Heart right ventricle (tissue), 16 donors: ENCODE measurements at regions not wholly inside any gene's neighbourhood (a gene's known extent, or its start where the extent isn't known, plus 50 kb on each side); places are given as distances from the start of the nearest gene placed in this dataset.
"Not testable (repeated sequence)": the region's sequence is repeated elsewhere in the genome, so short reads cannot be mapped to it uniquely, and the experiment has no call there.

Source experiments
- ATAC-seq, 8 donors: fragments of 200-7000 bp; cut with Tn5 transposase; one replicate each; pipeline ENCODE4 v1.9.1; 2020; ENCODE audit warnings: mild to moderate bottlenecking in 8 of 8, moderate library complexity in 8 of 8, moderate number of reproducible peaks in 1 of 8
- DNase-seq, 2 donors: peaks; one replicate each; pipeline ENCODE4 v3.0.0-alpha.2; 2020
- H3K27ac ChIP-seq, 10 donors: fragments of 200-600 bp; sonication (generic) in 2 of 10; one replicate each; pipeline versions ENCODE4 v1.5.0 to v1.8.0; 2020 to 2022; ENCODE audit warnings: mild to moderate bottlenecking in 3 of 10
- H3K27me3 ChIP-seq, 7 donors: fragments of 200-600 bp; one replicate each; pipeline ENCODE4 v1.8.0; 2021 to 2022; ENCODE audit warnings: mild to moderate bottlenecking in 2 of 7
- H3K36me3 ChIP-seq, 9 donors: fragments of 200-600 bp; sonication (generic) in 1 of 9; one replicate each; pipeline versions ENCODE4 v1.5.0 to v1.8.0; 2020 to 2022; ENCODE audit warnings: mild to moderate bottlenecking in 2 of 9
- H3K4me1 ChIP-seq, 9 donors: fragments of 200-600 bp; sonication (generic) in 1 of 9; one replicate each; pipeline versions ENCODE4 v1.5.0 to v1.8.0; 2020 to 2022; ENCODE audit warnings: mild to moderate bottlenecking in 4 of 9
- H3K4me3 ChIP-seq, 10 donors: fragments of 200-600 bp; sonication (generic) in 2 of 10; one replicate each; pipeline versions ENCODE4 v1.5.0 to v1.8.0; 2020 to 2022; ENCODE audit warnings: mild to moderate bottlenecking in 7 of 10, moderate library complexity in 2 of 10
- H3K9me3 ChIP-seq, 11 donors: fragments of 200-600 bp in 10 of 11; sonication (generic) in 2 of 11; one replicate each; pipeline versions ENCODE4 v1.5.0 to v1.8.0; 2013 to 2022; ENCODE audit warnings: mild to moderate bottlenecking in 2 of 11, control low read depth in 1 of 11, moderate library complexity in 1 of 11
- CTCF ChIP-seq, 9 donors: fragments of 200-600 bp; sonication (generic) in 2 of 9; IDR thresholded peaks; one replicate each; pipeline versions ENCODE4 v1.5.0 to v1.8.0; 2021 to 2022; ENCODE audit warnings: antibody characterized with exemption in 9 of 9, mild to moderate bottlenecking in 5 of 9, moderate library complexity in 1 of 9
- WGBS, 2 donors: extraction: QIAGEN DNeasy Blood & Tissue Kit; methylation state at CpG; one replicate each; pipeline ENCODE4 v1.1.7; 2013; ENCODE audit warnings: inconsistent platforms in 1 of 2; 5-methylcytosine and 5-hydroxymethylcytosine counted together
- intact Hi-C, 10 donors: fragments of 100-400 bp; cut with DNase I; formaldehyde crosslinking; loops; one replicate each; pipeline versions ENCODE4 v1.11.1 to v1.14.2; 2022
- donor health status: Arrhythmogenic right ventricular cardiomyopathy.
- donor health status: ischemic (EF 13 %, LVEDD 7.1; RV severe dilation, severe dysfunction).
- donor health status: healthy with polysubstance abuse.
- donor health status: DM: no; HTN: yes; CAD: no.
- donor health status: DM: no; HTN: no; CAD: no.
- donor health status: ischemic (EF 25% LVEDD 6.9; RV normal size, moderate dysfunction).
- donor health status: ischemic (EF 25% LVEDD 5.7; RV mildly dilated, moderate dysfunction).
- donor health status: healthy.
- donor health status: DM: yes; HTN: yes; CAD: no.
- donor health status: Ischemic cardiomyopathy.
- donor health status: ischemic (EF 35%, LVEDD 5.7; RV mildly dilated, moderate dysfunction).
- donor health status: nonischemic (EF 11% LVEDD 7.7; RV severe dilation, severe dysfunction).
- donor health status: DM: yes; HTN: yes; CAD: no.
- donor health status: PGD.
- donor health status: ischemic (EF 29% LVEDD 5.4; RV normal size, mild dysfunction).
- donor health status: nonischemic (EF 23%, LVEDD 6.1; RV moderate dilation, normal function).

- H3K4me3 ChIP-seq, result no peak overlapping the region
- H3K36me3 ChIP-seq, result no peaks in the 10 kb centered on the region
- peaks cover 0 to 3% (median 0%) of the 10 kb centered on the region in 11 donors for H3K9me3 ChIP-seq
- intact Hi-C loops, result loop anchor here in 7 of 10 donors (5.0 to 10.0 kb wide), 4 partner anchors 608 to 740 kb away; no protein-coding TSS in a partner anchor
- TF ChIP-seq CTCF (IDR thresholded peaks at IDR 0.05), result peak in 7 of 9 donors; percentile 33 to 56 (median 48)
- ATAC-seq (peak in 3 of 8 donors; percentile 47 to 75 (median 48)), DNase-seq (peak in 1 of 2 donors; percentile 12)
- H3K27me3 ChIP-seq, result peaks cover 0 to 18% (median 0%) of the 10 kb centered on the region in 7 donors
- H3K4me1 ChIP-seq, result no peaks in the 10 kb centered on the region
- WGBS, 2 donors, result 23 to 24% methylated on average over 4 of the region's 4 CpGs
- no peak overlapping the region for H3K27ac ChIP-seq
These were observed 494.5 kb upstream of the LARGE1 start for GRCh38 chr22:34414467-34415440.

GRCh38 chr22:34416022-34416860 lies 496.0 kb upstream of the LARGE1 start:
- no peak for TF ChIP-seq CTCF (IDR thresholded peaks at IDR 0.05)
- H3K4me1 ChIP-seq, result no peaks in the 10 kb centered on the region
- ATAC-seq, result no peak
- 32 to 37% methylated on average over 7 of the region's 7 CpGs for WGBS, 2 donors
- H3K27me3 ChIP-seq, result peaks cover 0 to 6% (median 0%) of the 10 kb centered on the region in 7 donors
- H3K27ac ChIP-seq, result no peak overlapping the region
- no peak overlapping the region for H3K4me3 ChIP-seq
- intact Hi-C loops, result loop anchor here in 7 of 10 donors (5.0 to 10.0 kb wide), 4 partner anchors 606 to 739 kb away; no protein-coding TSS in a partner anchor
- DNase-seq, result no peak
- no peaks in the 10 kb centered on the region for H3K36me3 ChIP-seq
- peaks cover 0 to 3% (median 0%) of the 10 kb centered on the region in 11 donors for H3K9me3 ChIP-seq

DNA sequence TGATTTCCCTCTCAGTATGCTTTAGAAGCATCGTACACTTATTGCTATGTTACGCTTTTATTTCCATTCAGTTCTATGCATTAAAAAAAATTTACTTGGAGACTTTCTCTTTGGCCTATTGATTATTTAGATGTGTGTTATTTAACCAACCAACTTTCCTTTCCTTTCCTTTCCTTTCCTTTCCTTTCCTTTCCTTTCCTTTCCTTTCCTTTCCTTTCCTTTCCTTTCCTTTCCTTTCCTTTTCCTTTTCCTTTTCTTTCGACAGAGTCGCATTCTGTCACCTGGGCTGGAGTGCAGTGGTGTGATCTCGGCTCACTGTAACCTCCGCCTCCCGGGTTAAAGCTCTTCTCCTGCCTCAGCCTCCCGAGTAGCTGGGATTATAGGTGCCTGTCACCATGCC lies 502.7 kb upstream of the LARGE1 start:
- WGBS, 2 donors, result 81 to 82% methylated on average over 8 of the region's 8 CpGs

DNA sequence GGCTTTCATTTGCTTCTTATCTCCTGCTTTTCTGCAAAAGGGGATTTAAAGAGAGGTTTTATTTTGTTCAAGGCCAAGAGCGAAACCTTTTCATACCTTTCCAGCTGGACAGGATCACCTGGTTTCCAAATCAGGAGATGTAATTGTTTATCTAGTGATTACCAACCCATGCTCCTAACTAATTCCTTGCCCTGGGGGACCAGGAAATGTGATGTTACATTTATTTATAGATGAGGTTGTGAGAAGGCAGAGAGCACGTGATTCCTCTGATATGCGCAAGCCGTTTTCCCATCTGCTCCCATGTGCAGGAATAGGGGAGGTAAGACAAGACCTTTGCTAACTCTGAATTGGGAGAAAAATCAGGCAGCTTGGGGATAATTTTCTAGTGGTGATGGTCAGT lies 507.2 kb upstream of the LARGE1 start:
- no peak for DNase-seq
- ATAC-seq, result no peak
- Histone ChIP-seq H3K36me3 (no peaks in the 10 kb centered on the region), H3K27ac (no peak overlapping the region), H3K27me3 (peaks cover 0 to 25% (median 3%) of the 10 kb centered on the region in 7 donors), H3K9me3 (peaks cover 0 to 4% (median 0%) of the 10 kb centered on the region in 11 donors), H3K4me1 (no peaks in the 10 kb centered on the region), H3K4me3 (no peak overlapping the region)
- no peak for TF ChIP-seq CTCF (IDR thresholded peaks at IDR 0.05)
- 69 to 71% methylated on average over 4 of the region's 4 CpGs for WGBS, 2 donors
- intact Hi-C loops, result no loop called here

More for the DNA sequence above, 502.7 kb upstream of the LARGE1 start:
- DNase-seq, H3K27ac ChIP-seq, H3K9me3 ChIP-seq, H3K4me1 ChIP-seq, ATAC-seq, H3K4me3 ChIP-seq, intact Hi-C loops, H3K36me3 ChIP-seq: not testable (repeated sequence)
- peaks cover 0 to 25% (median 3%) of the 10 kb centered on the region in 7 donors for H3K27me3 ChIP-seq
